ENCODE measurements at regions not wholly inside any gene's neighbourhood (a gene's known extent, or its start where the extent isn't known, plus 50 kb on each side); places are given as distances from the start of the nearest gene placed in this dataset.

GRCh38 chr10:44850356-44850934 lies 60.7 kb upstream of the TMEM72 start:
- DNase-seq (ENCODE audit: low spot score) (no peak), FAIRE-seq (no peak)

GRCh38 chr10:44851413-44851812 lies 59.7 kb upstream of the TMEM72 start:
- no peak for DNase-seq (ENCODE audit: low spot score)
- FAIRE-seq: no peak

GRCh38 chr10:44851881-44852280 lies 59.3 kb upstream of the TMEM72 start:
- FAIRE-seq (no peak), DNase-seq (ENCODE audit: low spot score) (no peak)

GRCh38 chr10:44853148-44853734 lies 57.9 kb upstream of the TMEM72 start:
- FAIRE-seq (no peak), DNase-seq (ENCODE audit: low spot score) (no peak)

- FAIRE-seq (no peak), DNase-seq (ENCODE audit: low spot score) (no peak)
Measured at GRCh38 chr10:44853796-44854195, 57.3 kb upstream of the TMEM72 start.

GRCh38 chr10:44854693-44855350 lies 56.3 kb upstream of the TMEM72 start:
- DNase-seq (ENCODE audit: low spot score) (no peak), FAIRE-seq (no peak)

- DNase-seq (ENCODE audit: low spot score) (no peak), FAIRE-seq (no peak)
Measured at GRCh38 chr10:44856696-44857095, 54.4 kb upstream of the TMEM72 start.

GRCh38 chr10:44857363-44858016 lies 53.6 kb upstream of the TMEM72 start:
- no peak for FAIRE-seq

GRCh38 chr10:44858017-44858371 lies 53.1 kb upstream of the TMEM72 start:
- DNase-seq (ENCODE audit: low spot score): no peak
- FAIRE-seq: no peak

More at GRCh38 chr10:44857363-44858016, 53.6 kb upstream of the TMEM72 start:
- DNase-seq (ENCODE audit: low spot score): peak; percentile 38

GRCh38 chr10:44858988-44859387 lies 52.1 kb upstream of the TMEM72 start:
- DNase-seq (ENCODE audit: low spot score) (no peak), FAIRE-seq (no peak)

GRCh38 chr10:44859546-44860285 lies 51.4 kb upstream of the TMEM72 start:
- FAIRE-seq (no peak), DNase-seq (ENCODE audit: low spot score) (no peak)

- peak; percentile 57 for DNase-seq (ENCODE audit: low spot score)
- no peak for FAIRE-seq
Measured at GRCh38 chr10:44860811-44861736, 50.1 kb upstream of the TMEM72 start.
